Panc1 (cell line): ENCODE measurements at regions not wholly inside any gene's neighbourhood (a gene's known extent, or its start where the extent isn't known, plus 50 kb on each side); places are given as distances from the start of the nearest gene placed in this dataset.

Source experiments
- ATAC-seq: fragments of 200-7000 bp; cut with Tn5 transposase; 2 replicates; pipeline ENCODE4 v1.9.1; 2020; ENCODE audit warnings: mild to moderate bottlenecking, moderate library complexity
- BruUV-seq: library from RNA; stranded (reverse); fragments of 400-500 nt; replicated peaks from 2 replicates; lab custom pipeline; 2021; lab: Mats Ljungman, UMichigan
- CTCF ChIA-PET: fragments of 300-600 bp; sonication (Branson Sonifier 250); formaldehyde crosslinking; loops from one replicate; lab custom pipeline; 2022; ENCODE audit warnings: antibody characterized with exemption; lab: Charles Lee
- POLR2A ChIA-PET: fragments of 300-600 bp; sonication (Branson Sonifier 250); formaldehyde crosslinking; loops from one replicate; lab custom pipeline; 2022; ENCODE audit warnings: antibody characterized with exemption; lab: Charles Lee
- DNase-seq: peaks from one replicate; pipeline ENCODE4 v3.0.0-alpha.2; 2010; ENCODE audit warnings: low read depth, low spot score
- H3K27ac ChIP-seq: 2 replicates; pipeline ENCODE4 v1.5.1; 2011; ENCODE audit warnings: mild to moderate bottlenecking, low read length, inconsistent platforms
- H3K27me3 ChIP-seq: fragments of 200-500 bp; sonication (Bioruptor generic); 2 replicates; pipeline ENCODE4 v1.6.0; 2014; ENCODE audit warnings: low read length, inconsistent platforms; ENCODE audit not compliant: control insufficient read depth, insufficient read depth
- H3K36me3 ChIP-seq: fragments of 200-500 bp; sonication (Bioruptor generic); 2 replicates; pipeline ENCODE4 v1.5.1; 2014; ENCODE audit warnings: inconsistent platforms, mild to moderate bottlenecking, low read length, moderate library complexity; ENCODE audit not compliant: control insufficient read depth, insufficient read depth
- H3K4me1 ChIP-seq: 2 replicates; pipeline ENCODE4 v1.5.1; 2011; ENCODE audit warnings: inconsistent platforms, mild to moderate bottlenecking, low read length, moderate library complexity; ENCODE audit not compliant: control insufficient read depth, insufficient read depth
- H3K4me3 ChIP-seq, 2 experiments: 2 replicates each; pipeline ENCODE4 v1.5.1; 2011 to 2012; ENCODE audit warnings: low read depth in 2 of 2, low read length in 2 of 2, mild to moderate bottlenecking in 2 of 2, inconsistent platforms in 1 of 2, moderate library complexity in 1 of 2
- H3K9me3 ChIP-seq: fragments of 200-500 bp; sonication (Bioruptor generic); 2 replicates; pipeline ENCODE4 v1.5.1; 2014; ENCODE audit warnings: low read depth, mild to moderate bottlenecking, inconsistent platforms, low read length, moderate library complexity; ENCODE audit not compliant: control insufficient read depth, insufficient read depth
- POLR2AphosphoS5 ChIP-seq: IDR thresholded peaks from 2 replicates; pipeline ENCODE4 v1.6.1; 2012; ENCODE audit warnings: mild to moderate bottlenecking, low read depth, low read length, moderate library complexity
- REST ChIP-seq, 2 experiments: IDR thresholded peaks; 2 replicates each; pipeline ENCODE4 v1.6.1; 2011 to 2012; ENCODE audit warnings: low read depth in 2 of 2, control low read depth in 1 of 2, low read length in 1 of 2, mild to moderate bottlenecking in 1 of 2, moderate library complexity in 1 of 2; ENCODE audit not compliant: insufficient read depth in 1 of 2
- SIN3A ChIP-seq: IDR thresholded peaks from 2 replicates; pipeline ENCODE4 v1.6.1; 2012; ENCODE audit warnings: low read depth, mild to moderate bottlenecking, low read length, moderate library complexity, borderline replicate concordance; ENCODE audit not compliant: insufficient read depth
- TCF7L2 ChIP-seq: IDR thresholded peaks from 2 replicates; pipeline ENCODE4 v1.6.1; 2011; ENCODE audit warnings: mild to moderate bottlenecking, low read depth, low read length, inconsistent platforms
- in situ Hi-C: cut with HindIII; loops from 2 replicates; pipeline ENCODE4 v1.10.0; 2016; ENCODE audit warnings: low sequenced_read_pairs, low pct_unique_long_range_greater_than_20kb
- intact Hi-C: fragments of 100-400 bp; cut with micrococcal nuclease; formaldehyde crosslinking; loops from one replicate; pipeline ENCODE4 v1.10.0; 2022; ENCODE audit not compliant: unreplicated experiment
- TF ChIP-seq, protein P1 (sequence below): fragments of 450-650 bp; IDR thresholded peaks from 2 replicates; pipeline ENCODE4 v1.5.1; 2017; ENCODE audit warnings: mild to moderate bottlenecking

DNA sequence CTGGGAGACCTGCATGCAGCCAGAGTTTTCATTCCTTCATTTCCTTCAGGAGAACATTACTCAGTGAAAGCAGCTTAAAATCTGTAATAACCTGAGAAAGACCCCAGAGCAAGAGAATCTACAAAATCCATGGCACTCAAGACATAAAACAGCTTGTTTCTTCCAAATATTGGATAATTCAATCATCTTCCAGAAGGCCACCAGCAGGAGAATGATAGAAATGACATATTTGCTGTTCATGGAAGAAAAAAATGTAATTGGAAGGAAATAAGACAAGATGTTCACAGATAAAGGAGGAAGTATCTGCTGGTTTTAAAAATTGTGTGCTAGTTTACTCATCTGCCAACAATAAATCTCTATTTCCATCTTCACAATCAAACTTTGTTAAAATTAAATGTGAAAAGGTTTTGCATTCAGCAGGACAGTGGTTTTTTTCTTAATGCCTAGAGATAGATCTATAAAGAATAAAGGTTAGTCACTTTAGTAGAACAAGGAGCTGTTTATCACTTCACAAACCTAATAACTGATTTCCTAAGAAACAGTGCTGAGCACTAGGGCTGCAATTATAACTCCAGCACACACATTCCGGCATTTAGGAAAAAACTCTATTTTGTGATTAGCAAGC is 530.8 kb downstream of the NSUN3 start:
- Histone ChIP-seq H3K4me1 (no peaks in the 10 kb centered on the region), H3K27me3 (no peaks in the 10 kb centered on the region), H3K4me3 (no peak overlapping the region), H3K9me3 (no peaks in the 10 kb centered on the region), H3K27ac (no peak overlapping the region), H3K36me3 (no peaks in the 10 kb centered on the region)
- ChIA-PET CTCF (no interaction called here), POLR2A (no interaction called here)
- no peak for TF ChIP-seq POLR2AphosphoS5
- TF ChIP-seq TCF7L2 = no peak
- TF ChIP-seq SIN3A = no peak
- no peak for TF ChIP-seq REST (IDR thresholded peaks at IDR 0.05; ENCODE audit: insufficient read depth in 1 of 2, low read depth in 2 of 2, low read length in 1 of 2)
- TF ChIP-seq, protein P1, sequence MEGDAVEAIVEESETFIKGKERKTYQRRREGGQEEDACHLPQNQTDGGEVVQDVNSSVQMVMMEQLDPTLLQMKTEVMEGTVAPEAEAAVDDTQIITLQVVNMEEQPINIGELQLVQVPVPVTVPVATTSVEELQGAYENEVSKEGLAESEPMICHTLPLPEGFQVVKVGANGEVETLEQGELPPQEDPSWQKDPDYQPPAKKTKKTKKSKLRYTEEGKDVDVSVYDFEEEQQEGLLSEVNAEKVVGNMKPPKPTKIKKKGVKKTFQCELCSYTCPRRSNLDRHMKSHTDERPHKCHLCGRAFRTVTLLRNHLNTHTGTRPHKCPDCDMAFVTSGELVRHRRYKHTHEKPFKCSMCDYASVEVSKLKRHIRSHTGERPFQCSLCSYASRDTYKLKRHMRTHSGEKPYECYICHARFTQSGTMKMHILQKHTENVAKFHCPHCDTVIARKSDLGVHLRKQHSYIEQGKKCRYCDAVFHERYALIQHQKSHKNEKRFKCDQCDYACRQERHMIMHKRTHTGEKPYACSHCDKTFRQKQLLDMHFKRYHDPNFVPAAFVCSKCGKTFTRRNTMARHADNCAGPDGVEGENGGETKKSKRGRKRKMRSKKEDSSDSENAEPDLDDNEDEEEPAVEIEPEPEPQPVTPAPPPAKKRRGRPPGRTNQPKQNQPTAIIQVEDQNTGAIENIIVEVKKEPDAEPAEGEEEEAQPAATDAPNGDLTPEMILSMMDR = no peak
- DNase-seq = no peak
- no peak for ATAC-seq
- intact Hi-C loops = no loop called here
- in situ Hi-C loops = no loop called here
- no TSS peak for BruUV-seq

DNA sequence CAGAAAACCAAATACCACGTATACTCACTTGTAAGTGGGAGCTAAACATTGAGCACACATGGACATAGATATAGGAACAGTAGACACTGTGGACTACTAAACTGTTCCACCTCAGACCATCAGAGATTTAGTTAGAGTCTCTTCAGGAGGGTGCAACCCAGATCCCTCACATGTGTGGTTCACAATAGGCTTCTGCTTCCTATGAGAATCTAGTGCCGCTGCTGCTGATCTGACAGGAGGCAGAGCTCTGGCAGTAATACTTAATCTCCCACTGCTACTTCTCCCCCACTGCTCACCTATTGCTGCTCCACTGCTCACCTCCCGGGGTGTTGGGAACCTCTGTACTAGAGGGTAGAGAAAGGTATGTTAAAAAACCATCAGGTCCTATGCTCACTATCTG is 533.3 kb downstream of the NSUN3 start:
- Histone ChIP-seq H3K4me1 (no peaks in the 10 kb centered on the region), H3K36me3 (no peaks in the 10 kb centered on the region), H3K27me3 (no peaks in the 10 kb centered on the region), H3K4me3 (no peak overlapping the region), H3K9me3 (no peaks in the 10 kb centered on the region), H3K27ac (no peak overlapping the region)
- BruUV-seq = no TSS peak
- POLR2A ChIA-PET = no interaction called here
- in situ Hi-C loops (no loop called here), intact Hi-C loops (no loop called here)
- no peak for ATAC-seq
- CTCF ChIA-PET = no interaction called here
- TF ChIP-seq SIN3A = no peak
- TF ChIP-seq REST (IDR thresholded peaks at IDR 0.05; ENCODE audit: insufficient read depth in 1 of 2, low read depth in 2 of 2, low read length in 1 of 2) = no peak
- TF ChIP-seq TCF7L2 = no peak
- TF ChIP-seq, protein P1 = no peak
- TF ChIP-seq POLR2AphosphoS5 = no peak
- DNase-seq = no peak
